Neural crest cell (in vitro differentiated cells): ENCODE measurements at regions not wholly inside any gene's neighbourhood (a gene's known extent, or its start where the extent isn't known, plus 50 kb on each side); places are given as distances from the start of the nearest gene placed in this dataset.

Experiments
- DNase-seq: peaks from one replicate; pipeline ENCODE4 v3.0.0; 2021; ENCODE audit warnings: low read depth, mixed read lengths, low spot score
- H3K27ac Mint-ChIP-seq: one replicate; pipeline ENCODE4 v1.8.0; 2021; ENCODE audit warnings: mild to moderate bottlenecking, mixed read lengths; ENCODE audit not compliant: unreplicated experiment
- H3K27me3 Mint-ChIP-seq: 2 replicates; pipeline ENCODE4 v1.8.0; 2021; ENCODE audit warnings: low read depth, mild to moderate bottlenecking, mixed read lengths
- H3K36me3 Mint-ChIP-seq: 2 replicates; pipeline ENCODE4 v1.8.0; 2021; ENCODE audit warnings: low read depth, mild to moderate bottlenecking, mixed read lengths
- H3K4me1 Mint-ChIP-seq: 2 replicates; pipeline ENCODE4 v1.8.0; 2021; ENCODE audit warnings: mixed read lengths
- H3K4me3 Mint-ChIP-seq: one replicate; pipeline ENCODE4 v1.8.0; 2021; ENCODE audit warnings: mild to moderate bottlenecking, mixed read lengths
- H3K9me3 Mint-ChIP-seq: 2 replicates; pipeline ENCODE4 v1.8.0; 2021; ENCODE audit warnings: mixed read lengths
- CTCF ChIP-seq: fragments of 200-600 bp; sonication (generic); conservative IDR thresholded peaks from 2 replicates; pipeline ENCODE4 v1.5.0; 2021; ENCODE audit warnings: antibody characterized with exemption, mild to moderate bottlenecking

DNA sequence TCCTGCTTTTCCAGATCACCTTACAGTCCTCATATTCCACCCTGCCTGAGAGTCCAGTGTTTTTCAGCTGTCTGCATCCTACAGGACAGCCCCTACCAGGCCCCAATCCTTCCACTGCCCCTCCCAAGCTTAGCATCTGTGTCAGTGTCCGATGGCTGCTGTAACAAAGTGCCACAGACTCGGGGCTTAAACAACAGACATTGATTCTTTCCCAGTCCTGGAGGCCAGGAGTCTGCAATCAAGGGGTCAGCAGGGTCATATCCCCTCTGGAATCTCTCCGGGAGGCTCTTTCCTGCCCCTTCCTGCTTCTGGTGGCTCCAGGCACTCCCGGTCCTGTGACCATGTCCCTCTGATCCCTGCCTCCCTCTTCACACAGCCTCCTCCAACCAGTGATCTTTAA, 396.6 kb upstream of the MAP3K7 start:
- no peak for TF ChIP-seq CTCF
- Mint-ChIP-seq H3K4me3 (peak overlapping the region; percentile 55), H3K9me3 (peaks cover 8% of the 10 kb centered on the region), H3K36me3 (no peaks in the 10 kb centered on the region), H3K4me1 (peaks cover 14% of the 10 kb centered on the region), H3K27ac (peak overlapping the region; percentile 96), H3K27me3 (no peaks in the 10 kb centered on the region)
- DNase-seq: peak; percentile 9

- no peak for DNase-seq
- Mint-ChIP-seq H3K4me1 (peaks cover 14% of the 10 kb centered on the region), H3K4me3 (no peak overlapping the region), H3K36me3 (no peaks in the 10 kb centered on the region), H3K9me3 (peaks cover 8% of the 10 kb centered on the region), H3K27ac (no peak overlapping the region), H3K27me3 (no peaks in the 10 kb centered on the region)
- no peak for TF ChIP-seq CTCF
Measured at GRCh38 chr6:90982581-90982980, 395.7 kb upstream of the MAP3K7 start.

DNA sequence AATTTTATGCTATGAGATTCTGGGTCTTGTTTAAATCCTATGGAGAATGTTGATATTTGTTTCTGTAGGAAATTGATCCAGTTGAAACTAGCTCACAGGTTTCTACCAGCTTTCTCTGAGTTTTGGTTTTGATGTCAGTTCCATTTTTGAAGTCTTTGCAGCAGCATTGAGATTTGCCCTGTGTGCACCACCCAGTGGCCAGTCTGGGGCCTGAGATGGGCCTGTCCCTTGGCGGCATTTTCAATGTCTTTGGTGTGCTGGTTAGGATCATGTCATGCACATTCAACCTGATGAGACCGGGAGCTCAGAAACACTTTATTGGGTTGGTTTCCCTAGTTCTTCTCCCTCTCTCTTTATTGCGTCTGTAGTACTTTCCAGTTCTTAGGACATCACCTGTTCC, 395.2 kb upstream of the MAP3K7 start:
- H3K4me3 Mint-ChIP-seq: no peak overlapping the region
- no peak overlapping the region for H3K27ac Mint-ChIP-seq
- H3K4me1 Mint-ChIP-seq: peaks cover 14% of the 10 kb centered on the region
- no peaks in the 10 kb centered on the region for H3K36me3 Mint-ChIP-seq
- H3K9me3 Mint-ChIP-seq: peaks cover 8% of the 10 kb centered on the region
- no peak for DNase-seq
- no peak for TF ChIP-seq CTCF
- H3K27me3 Mint-ChIP-seq: no peaks in the 10 kb centered on the region

- no peaks in the 10 kb centered on the region for H3K36me3 Mint-ChIP-seq
- no peak overlapping the region for H3K27ac Mint-ChIP-seq
- H3K4me1 Mint-ChIP-seq: no peaks in the 10 kb centered on the region
- no peak for DNase-seq
- peaks cover 4% of the 10 kb centered on the region for H3K9me3 Mint-ChIP-seq
- H3K27me3 Mint-ChIP-seq: no peaks in the 10 kb centered on the region
- TF ChIP-seq CTCF: no peak
- no peak overlapping the region for H3K4me3 Mint-ChIP-seq
Measured at GRCh38 chr6:90978046-90978445, 391.2 kb upstream of the MAP3K7 start.

- TF ChIP-seq CTCF: no peak
- H3K27me3 Mint-ChIP-seq: no peaks in the 10 kb centered on the region
- H3K36me3 Mint-ChIP-seq: no peaks in the 10 kb centered on the region
- H3K4me3 Mint-ChIP-seq: no peak overlapping the region
- no peak overlapping the region for H3K27ac Mint-ChIP-seq
- no peak for DNase-seq
- H3K4me1 Mint-ChIP-seq: no peaks in the 10 kb centered on the region
- H3K9me3 Mint-ChIP-seq: peaks cover 4% of the 10 kb centered on the region
Measured at GRCh38 chr6:90977513-90977912, 390.6 kb upstream of the MAP3K7 start.

- Mint-ChIP-seq H3K27ac (no peak overlapping the region), H3K9me3 (peaks cover 3% of the 10 kb centered on the region), H3K4me3 (no peak overlapping the region), H3K27me3 (no peaks in the 10 kb centered on the region), H3K4me1 (no peaks in the 10 kb centered on the region), H3K36me3 (no peaks in the 10 kb centered on the region)
- TF ChIP-seq CTCF: no peak
- DNase-seq: no peak
Measured at GRCh38 chr6:90976341-90976740, 389.5 kb upstream of the MAP3K7 start.
